ENCODE measurements at regions not wholly inside any gene's neighbourhood (a gene's known extent, or its start where the extent isn't known, plus 50 kb on each side); places are given as distances from the start of the nearest gene placed in this dataset.

GRCh38 chr1:30089024-30089430 is 634.4 kb downstream of the MATN1 start:
- TF ChIP-seq POLR2A (IDR thresholded peaks at IDR 0.05; ENCODE audit: extremely low read depth, insufficient read length) = no peak
- TF ChIP-seq, protein P1, sequence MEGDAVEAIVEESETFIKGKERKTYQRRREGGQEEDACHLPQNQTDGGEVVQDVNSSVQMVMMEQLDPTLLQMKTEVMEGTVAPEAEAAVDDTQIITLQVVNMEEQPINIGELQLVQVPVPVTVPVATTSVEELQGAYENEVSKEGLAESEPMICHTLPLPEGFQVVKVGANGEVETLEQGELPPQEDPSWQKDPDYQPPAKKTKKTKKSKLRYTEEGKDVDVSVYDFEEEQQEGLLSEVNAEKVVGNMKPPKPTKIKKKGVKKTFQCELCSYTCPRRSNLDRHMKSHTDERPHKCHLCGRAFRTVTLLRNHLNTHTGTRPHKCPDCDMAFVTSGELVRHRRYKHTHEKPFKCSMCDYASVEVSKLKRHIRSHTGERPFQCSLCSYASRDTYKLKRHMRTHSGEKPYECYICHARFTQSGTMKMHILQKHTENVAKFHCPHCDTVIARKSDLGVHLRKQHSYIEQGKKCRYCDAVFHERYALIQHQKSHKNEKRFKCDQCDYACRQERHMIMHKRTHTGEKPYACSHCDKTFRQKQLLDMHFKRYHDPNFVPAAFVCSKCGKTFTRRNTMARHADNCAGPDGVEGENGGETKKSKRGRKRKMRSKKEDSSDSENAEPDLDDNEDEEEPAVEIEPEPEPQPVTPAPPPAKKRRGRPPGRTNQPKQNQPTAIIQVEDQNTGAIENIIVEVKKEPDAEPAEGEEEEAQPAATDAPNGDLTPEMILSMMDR (IDR thresholded peaks at IDR 0.05; ENCODE audit: low read depth, low read length) = no peak

Data from NB4 (cell line).